ENCODE measurements at regions not wholly inside any gene's neighbourhood (a gene's known extent, or its start where the extent isn't known, plus 50 kb on each side); places are given as distances from the start of the nearest gene placed in this dataset.

GRCh38 chr2:126834006-126834659 lies 64.6 kb upstream of the TEX51 start:
- no peak overlapping the region for H3K4me3 ChIP-seq (ENCODE audit: low read depth, low read length)
- no peak for DNase-seq (ENCODE audit: low read depth)
- TF ChIP-seq CTCF (IDR thresholded peaks at IDR 0.05; ENCODE audit: insufficient read depth, low read depth, low read length), result no peak

- H3K4me3 ChIP-seq (ENCODE audit: low read depth, low read length), result no peak overlapping the region
- DNase-seq (ENCODE audit: low read depth), result no peak
- TF ChIP-seq CTCF (IDR thresholded peaks at IDR 0.05; ENCODE audit: insufficient read depth, low read depth, low read length), result no peak
These were observed 63.4 kb upstream of the TEX51 start for GRCh38 chr2:126835261-126835660.

- no peak for DNase-seq (ENCODE audit: low read depth)
- no peak for TF ChIP-seq CTCF (IDR thresholded peaks at IDR 0.05; ENCODE audit: insufficient read depth, low read depth, low read length)
- no peak overlapping the region for H3K4me3 ChIP-seq (ENCODE audit: low read depth, low read length)
These were observed 62.9 kb upstream of the TEX51 start for GRCh38 chr2:126835831-126836230.

GRCh38 chr2:126836761-126837679 lies 61.7 kb upstream of the TEX51 start:
- H3K4me3 ChIP-seq (ENCODE audit: low read depth, low read length), result no peak overlapping the region
- no peak for DNase-seq (ENCODE audit: low read depth)
- no peak for TF ChIP-seq CTCF (IDR thresholded peaks at IDR 0.05; ENCODE audit: insufficient read depth, low read depth, low read length)

GRCh38 chr2:126837966-126838715 lies 60.5 kb upstream of the TEX51 start:
- DNase-seq (ENCODE audit: low read depth), result no peak
- TF ChIP-seq CTCF (IDR thresholded peaks at IDR 0.05; ENCODE audit: insufficient read depth, low read depth, low read length), result no peak
- no peak overlapping the region for H3K4me3 ChIP-seq (ENCODE audit: low read depth, low read length)

GRCh38 chr2:126838716-126838985 lies 60.0 kb upstream of the TEX51 start:
- no peak overlapping the region for H3K4me3 ChIP-seq (ENCODE audit: low read depth, low read length)
- no peak for DNase-seq (ENCODE audit: low read depth)
- TF ChIP-seq CTCF (IDR thresholded peaks at IDR 0.05; ENCODE audit: insufficient read depth, low read depth, low read length), result no peak
